CD4-positive, alpha-beta T cell (primary cell): ENCODE measurements at regions not wholly inside any gene's neighbourhood (a gene's known extent, or its start where the extent isn't known, plus 50 kb on each side); places are given as distances from the start of the nearest gene placed in this dataset.

Experiments used
- ATAC-seq: fragments of 200-7000 bp; cut with Tn5 transposase; one replicate; pipeline ENCODE4 v1.10.0; 2022; ENCODE audit warnings: mild to moderate bottlenecking; ENCODE audit not compliant: poor library complexity
- CTCF ChIA-PET: fragments of 350-600 bp; sonication (Branson Sonifier 250); formaldehyde crosslinking; loops from one replicate; lab custom pipeline; 2021; ENCODE audit warnings: antibody characterized with exemption, inconsistent platforms; lab: Charles Lee
- POLR2A ChIA-PET: fragments of 350-600 bp; sonication (Branson Sonifier 250); formaldehyde crosslinking; loops from one replicate; lab custom pipeline; 2021; ENCODE audit warnings: antibody characterized with exemption, inconsistent platforms; lab: Charles Lee
- DNase-seq, 14 experiments: peaks; one replicate each; pipeline ENCODE4 v3.0.0-alpha.2; 2013 to 2020; ENCODE audit warnings: mixed read lengths in 2 of 14
- H3K27ac ChIP-seq, 2 donors: one replicate each; pipeline versions ENCODE4 v1.5.1 to v1.7.0; 2013; ENCODE audit warnings: low read length in 2 of 2, low read depth in 1 of 2, mild to moderate bottlenecking in 1 of 2
- H3K27me3 ChIP-seq, 2 experiments: 1 replicate in 1 of 2; 2 replicates in 1 of 2; pipeline versions ENCODE4 v1.6.1 to v1.7.0; 2013; ENCODE audit warnings: low read length in 2 of 2, control low read depth in 1 of 2, mild to moderate bottlenecking in 1 of 2, moderate library complexity in 1 of 2; ENCODE audit not compliant: insufficient read depth in 2 of 2, control insufficient read depth in 1 of 2
- H3K36me3 ChIP-seq: one replicate; pipeline ENCODE4 v1.6.1; 2013; ENCODE audit warnings: low read length, control low read depth; ENCODE audit not compliant: insufficient read depth
- H3K4me1 ChIP-seq: one replicate; pipeline ENCODE4 v1.6.1; 2013; ENCODE audit warnings: low read length, control low read depth; ENCODE audit not compliant: insufficient read depth
- H3K4me3 ChIP-seq: one replicate; pipeline ENCODE4 v1.5.1; 2013; ENCODE audit warnings: mild to moderate bottlenecking, low read length, moderate library complexity
- H3K9me3 ChIP-seq, 2 experiments: 1 replicate in 1 of 2; 2 replicates in 1 of 2; pipeline versions ENCODE4 v1.6.1 to v1.7.0; 2013; ENCODE audit warnings: low read length in 2 of 2, mild to moderate bottlenecking in 2 of 2, control low read depth in 1 of 2, moderate library complexity in 1 of 2; ENCODE audit not compliant: control insufficient read depth in 1 of 2, insufficient read depth in 1 of 2
- H3K27ac Mint-ChIP-seq: one replicate; pipeline ENCODE4 v1.8.0; 2020; ENCODE audit warnings: mixed read lengths
- H3K27me3 Mint-ChIP-seq: one replicate; pipeline ENCODE4 v1.8.0; 2021; ENCODE audit warnings: mixed read lengths
- H3K36me3 Mint-ChIP-seq: one replicate; pipeline ENCODE4 v1.8.0; 2021; ENCODE audit warnings: low read depth, mixed read lengths
- H3K4me1 Mint-ChIP-seq: one replicate; pipeline ENCODE4 v1.8.0; 2021; ENCODE audit warnings: low read depth, mixed read lengths
- H3K4me3 Mint-ChIP-seq: one replicate; pipeline ENCODE4 v1.8.0; 2020; ENCODE audit warnings: mild to moderate bottlenecking, mixed read lengths
- H3K9me3 Mint-ChIP-seq: one replicate; pipeline ENCODE4 v1.8.0; 2020; ENCODE audit warnings: mixed read lengths
- CTCF ChIP-seq: fragments of 200-600 bp; IDR thresholded peaks from one replicate; pipeline ENCODE4 v1.8.0; 2022; ENCODE audit warnings: antibody characterized with exemption, mild to moderate bottlenecking
- intact Hi-C, 2 experiments: fragments of 100-400 bp; cut with DNase I in 1 of 2; cut with micrococcal nuclease in 1 of 2; formaldehyde crosslinking; loops; one replicate each; pipeline versions ENCODE4 v1.15.1 to v1.9.0; 2023 to 2025; cut with DNase I, micrococcal nuclease

GRCh38 chr14:61103541-61104339 is 122.7 kb downstream of the SLC38A6 start:
- Histone ChIP-seq H3K4me1 (peaks cover 4% of the 10 kb centered on the region), H3K27me3 (no peaks in the 10 kb centered on the region), H3K9me3 (no peaks in the 10 kb centered on the region), H3K4me3 (no peak overlapping the region), H3K36me3 (no peaks in the 10 kb centered on the region), H3K27ac (no peak overlapping the region)
- no peaks in the 10 kb centered on the region for H3K9me3 Mint-ChIP-seq
- intact Hi-C loops, result no loop called here
- H3K36me3 Mint-ChIP-seq, result peaks cover 11% of the 10 kb centered on the region
- no peak for ATAC-seq
- no peaks in the 10 kb centered on the region for H3K4me1 Mint-ChIP-seq
- no peak overlapping the region for H3K4me3 Mint-ChIP-seq
- no peak for TF ChIP-seq CTCF
- POLR2A ChIA-PET, result no interaction called here
- CTCF ChIA-PET, result no interaction called here
- no peak overlapping the region for H3K27ac Mint-ChIP-seq
- peak in 3 of 14 experiments; percentile 11 to 66 (median 60) for DNase-seq
- no peaks in the 10 kb centered on the region for H3K27me3 Mint-ChIP-seq

GRCh38 chr14:61102549-61103466 is 121.8 kb downstream of the SLC38A6 start:
- Mint-ChIP-seq H3K27me3 (no peaks in the 10 kb centered on the region), H3K36me3 (peaks cover 13% of the 10 kb centered on the region), H3K4me1 (no peaks in the 10 kb centered on the region), H3K27ac (no peak overlapping the region), H3K4me3 (no peak overlapping the region), H3K9me3 (no peaks in the 10 kb centered on the region)
- POLR2A ChIA-PET, result no interaction called here
- Histone ChIP-seq H3K36me3 (no peaks in the 10 kb centered on the region), H3K4me1 (peaks cover 4% of the 10 kb centered on the region), H3K4me3 (no peak overlapping the region), H3K9me3 (peaks cover 0 to 8% of the 10 kb centered on the region in 2 experiments), H3K27me3 (no peaks in the 10 kb centered on the region), H3K27ac (no peak overlapping the region)
- intact Hi-C loops, result no loop called here
- DNase-seq, result no peak
- no peak for TF ChIP-seq CTCF
- ATAC-seq, result no peak
- CTCF ChIA-PET, result no interaction called here
